GM18498 (cell line): ENCODE measurements at regions not wholly inside any gene's neighbourhood (a gene's known extent, or its start where the extent isn't known, plus 50 kb on each side); places are given as distances from the start of the nearest gene placed in this dataset.

Experiments
- ATAC-seq: cut with Tn5 transposase; IDR thresholded peaks from one replicate; pipeline ENCODE4 v1.9.1; 2021; ENCODE audit warnings: mild to moderate bottlenecking, moderate library complexity; ENCODE audit not compliant: unreplicated experiment

DNA sequence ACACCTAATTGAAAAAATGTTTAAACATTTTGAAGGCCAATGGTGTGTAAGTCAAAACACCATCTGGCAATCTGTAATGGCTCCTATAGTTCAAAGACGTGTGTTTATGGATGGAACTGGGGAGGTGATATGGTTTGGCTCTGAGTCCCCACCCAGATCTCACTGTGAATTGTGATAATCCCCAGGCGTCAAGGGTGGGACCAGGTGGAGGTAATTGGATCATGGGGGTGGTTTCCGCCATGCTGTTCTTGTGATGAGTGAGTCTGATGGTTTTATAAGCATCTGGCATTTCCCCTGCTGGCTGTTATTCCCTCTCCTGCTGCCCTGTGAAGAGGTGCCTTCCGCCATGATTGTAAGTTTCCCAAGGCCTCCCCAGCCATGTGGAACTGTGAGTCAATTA, 52.2 kb downstream of the ADRA2C start:
- no peak for ATAC-seq

DNA sequence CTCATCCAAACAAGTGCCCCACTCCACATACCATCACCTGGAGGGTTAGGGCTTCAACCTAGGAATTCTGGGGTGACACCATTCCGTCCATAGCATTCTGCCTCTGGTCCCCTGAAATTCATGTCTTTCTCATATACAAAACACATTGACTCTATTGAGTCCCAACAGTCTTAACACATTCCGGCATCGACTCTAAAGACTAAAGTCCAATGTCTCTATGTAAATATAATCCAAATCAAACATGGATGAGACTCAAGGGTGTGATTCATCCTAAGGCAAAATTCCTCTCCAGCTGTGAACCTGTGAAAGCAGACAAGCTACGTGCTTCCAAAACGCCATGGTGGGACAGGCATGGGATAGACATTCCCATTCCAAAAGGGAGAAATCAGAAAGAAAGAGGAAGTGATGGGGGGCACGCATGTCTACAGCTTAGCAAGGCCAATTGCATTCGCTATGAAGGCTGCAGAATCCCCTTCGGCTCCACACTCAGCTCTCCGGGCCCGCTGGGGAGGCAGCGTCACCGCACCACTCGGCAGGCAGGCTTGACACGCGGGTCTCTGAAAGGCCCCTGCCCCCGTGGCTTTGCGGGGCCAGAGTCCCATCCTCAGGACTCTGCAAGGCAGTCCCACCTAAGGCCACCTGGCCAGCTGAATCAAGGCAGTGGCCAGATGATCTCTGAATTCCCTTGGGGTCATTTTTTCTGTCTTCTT, 53.2 kb downstream of the ADRA2C start:
- no peak for ATAC-seq

DNA sequence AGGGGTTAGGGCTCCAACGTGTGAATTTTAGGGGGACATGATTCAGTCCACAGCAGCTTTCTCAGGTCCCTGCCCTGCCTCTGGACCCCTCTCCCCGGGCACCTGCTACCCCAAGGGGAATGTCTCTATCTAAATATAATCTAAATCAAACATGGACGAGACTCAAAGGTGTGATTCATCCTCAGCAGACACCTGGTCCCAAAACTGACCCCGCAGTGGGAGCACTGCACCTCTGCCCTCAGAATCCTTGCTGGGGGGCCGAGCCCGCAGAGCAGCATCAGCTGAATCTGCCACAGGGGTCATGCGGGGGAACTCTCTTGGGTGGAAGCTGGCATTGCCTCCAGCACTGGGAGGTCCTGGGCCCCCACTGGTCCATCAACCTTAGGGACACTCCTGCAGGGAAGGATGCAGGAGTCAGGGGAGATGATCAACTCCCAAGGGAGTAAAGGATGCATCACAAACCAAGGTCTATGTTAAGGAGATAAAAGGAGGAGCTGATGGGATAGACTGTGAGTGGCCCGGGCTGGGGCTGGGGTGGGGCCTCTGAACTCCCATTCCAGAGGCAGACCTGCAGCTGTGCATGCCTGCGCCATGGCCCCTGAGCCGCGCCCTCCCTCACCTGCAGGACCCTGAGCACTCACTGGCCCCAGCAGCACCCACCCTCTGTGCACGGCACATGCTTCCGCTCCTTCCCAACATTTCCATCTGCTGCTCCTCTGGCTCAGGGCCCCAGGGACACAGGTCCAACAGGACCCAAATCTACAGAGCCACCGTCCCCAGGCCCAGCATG, 54.0 kb downstream of the ADRA2C start:
- ATAC-seq = no peak

DNA sequence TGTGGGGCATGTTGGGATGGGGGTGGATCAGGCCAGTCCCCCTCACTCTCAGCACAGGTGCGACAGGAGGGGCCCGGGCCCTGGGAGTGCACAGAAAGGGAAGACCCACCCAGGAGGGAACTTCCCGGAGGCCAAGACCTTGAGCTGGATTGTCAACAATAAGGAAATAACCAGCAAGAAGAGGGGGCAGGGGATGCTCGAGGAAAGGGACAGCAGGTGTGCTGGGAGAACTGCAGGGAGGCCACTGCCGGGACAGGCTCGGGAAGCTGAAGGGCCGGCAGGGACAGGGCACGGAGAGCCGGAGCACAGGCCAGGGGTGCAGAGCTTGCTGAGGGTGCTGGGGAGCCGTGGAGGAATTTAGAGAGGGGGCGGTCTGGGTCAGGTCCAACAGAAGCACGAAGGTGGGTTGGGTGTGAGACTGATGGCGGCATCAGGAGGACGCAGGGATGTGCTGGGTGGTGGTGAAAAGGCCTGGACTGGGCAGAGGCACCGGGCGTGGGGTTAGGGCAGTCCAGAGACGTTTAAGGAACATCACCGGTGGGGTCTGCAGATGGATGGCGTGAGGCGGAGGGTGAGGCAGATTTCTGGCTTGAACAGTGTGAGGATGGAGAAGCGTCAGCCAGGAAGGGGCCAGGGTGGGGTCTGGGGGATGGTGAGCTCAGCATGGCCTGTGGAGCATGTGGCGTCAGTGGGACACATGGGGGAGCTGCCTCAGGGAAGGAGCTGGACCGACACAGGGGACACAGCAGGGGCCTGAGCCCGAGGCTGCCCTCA, 54.8 kb downstream of the ADRA2C start:
- ATAC-seq = no peak

DNA sequence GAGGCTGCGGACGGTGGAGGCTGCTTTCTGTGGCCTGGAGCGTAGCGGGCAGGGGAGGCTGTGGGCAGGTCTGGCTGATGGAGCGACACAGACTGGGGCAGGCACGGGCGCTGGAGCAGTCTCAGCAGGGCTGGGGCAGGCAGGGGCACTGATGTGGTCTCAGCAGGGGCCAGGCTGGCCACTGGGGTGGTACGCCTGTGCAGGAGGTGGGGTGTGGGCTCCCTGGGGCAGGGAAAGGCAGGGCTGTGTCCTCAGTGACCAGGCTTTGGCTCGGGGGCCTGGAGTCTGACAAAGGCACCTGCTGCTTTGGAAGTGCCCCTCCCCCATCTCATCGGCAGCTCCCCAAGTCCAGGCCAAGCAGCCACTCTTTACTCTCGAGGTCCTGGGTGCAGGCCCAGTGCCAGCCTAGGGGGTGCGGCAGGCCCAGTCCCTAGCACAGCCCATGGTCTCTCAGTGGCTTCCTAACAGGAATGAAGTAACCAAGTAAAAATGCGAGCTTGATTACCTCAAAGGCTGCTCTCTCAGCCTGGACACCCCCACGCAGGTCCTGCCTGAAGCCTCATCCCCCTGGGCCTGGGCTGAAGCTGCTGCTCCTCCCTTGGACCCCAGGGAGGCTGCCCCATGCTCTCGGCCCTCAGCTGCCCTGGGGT, 55.5 kb downstream of the ADRA2C start:
- no peak for ATAC-seq

DNA sequence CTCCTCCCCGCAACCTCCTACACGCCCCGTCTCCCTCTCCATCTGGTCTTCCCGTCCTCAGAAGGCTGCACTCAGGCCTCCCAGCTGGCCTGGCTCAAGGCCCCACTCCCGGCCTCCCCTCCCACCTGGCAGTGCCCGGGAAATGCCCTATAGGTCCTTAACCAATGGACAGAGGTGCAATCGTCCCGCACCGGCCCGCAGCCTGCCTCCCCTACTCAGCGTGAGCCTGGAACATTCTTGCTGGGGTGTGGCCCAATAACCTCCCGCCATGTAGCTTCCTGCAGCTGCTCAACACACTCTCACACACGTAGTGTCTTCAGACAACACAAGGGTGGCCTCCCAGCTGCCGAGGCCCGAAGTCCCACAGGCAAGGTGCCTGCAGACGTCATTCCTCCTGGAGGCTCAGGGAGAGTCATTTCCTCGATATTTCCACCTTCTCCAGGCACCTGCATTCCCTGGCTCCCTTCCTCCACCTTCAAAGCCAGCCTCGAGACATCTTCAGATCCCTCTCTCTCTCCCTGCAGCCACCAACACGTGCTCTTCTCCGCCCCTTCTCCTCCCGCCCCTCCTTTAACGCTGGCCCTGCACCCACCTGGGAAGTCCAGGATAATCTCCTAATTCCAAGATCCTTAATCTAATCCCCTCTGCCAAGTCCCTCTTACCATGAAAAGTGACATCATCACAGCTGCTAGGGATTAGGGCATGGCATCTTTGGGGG, 56.2 kb downstream of the ADRA2C start:
- ATAC-seq = no peak

DNA sequence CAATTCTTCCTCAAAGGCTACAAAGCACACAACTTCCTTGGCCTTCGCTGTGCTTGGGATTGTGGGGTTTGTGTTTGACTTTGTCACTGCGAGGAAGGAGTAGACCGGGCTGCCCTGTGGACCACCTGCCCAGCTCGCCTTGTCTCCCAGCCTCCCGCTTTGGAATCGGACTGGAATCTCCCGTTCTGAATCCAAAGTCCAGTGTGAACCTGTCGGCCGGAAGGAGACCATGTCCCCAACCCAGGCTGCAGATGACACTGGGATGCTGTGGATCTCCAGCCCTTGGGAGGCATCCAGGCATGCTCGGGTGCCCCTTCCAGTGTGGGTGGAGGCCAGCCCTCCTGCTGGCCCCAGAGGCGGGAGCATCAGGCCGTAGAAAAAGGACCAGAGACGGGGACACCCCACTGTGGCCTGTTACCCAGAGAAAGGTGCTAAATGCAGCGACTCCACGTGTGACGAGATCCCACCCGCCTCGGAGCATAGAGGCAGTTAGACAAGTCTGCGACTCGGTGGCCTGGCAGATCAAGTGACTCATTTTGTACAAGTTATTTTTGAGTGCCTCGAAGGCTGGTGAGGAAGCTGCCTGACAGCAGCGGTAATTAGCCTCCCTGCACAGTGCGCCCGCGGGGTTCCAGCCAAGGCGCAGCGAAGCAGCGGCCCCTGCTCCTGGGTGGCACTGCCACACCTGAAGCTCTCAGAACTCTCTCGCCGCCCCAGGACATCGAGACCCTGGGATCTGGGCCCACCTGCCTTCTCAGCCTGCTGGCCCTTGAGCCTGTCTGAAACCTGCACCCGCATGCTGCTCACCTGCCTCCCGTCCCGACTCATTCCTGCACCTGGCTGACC, 57.5 kb downstream of the ADRA2C start:
- ATAC-seq = no peak

DNA sequence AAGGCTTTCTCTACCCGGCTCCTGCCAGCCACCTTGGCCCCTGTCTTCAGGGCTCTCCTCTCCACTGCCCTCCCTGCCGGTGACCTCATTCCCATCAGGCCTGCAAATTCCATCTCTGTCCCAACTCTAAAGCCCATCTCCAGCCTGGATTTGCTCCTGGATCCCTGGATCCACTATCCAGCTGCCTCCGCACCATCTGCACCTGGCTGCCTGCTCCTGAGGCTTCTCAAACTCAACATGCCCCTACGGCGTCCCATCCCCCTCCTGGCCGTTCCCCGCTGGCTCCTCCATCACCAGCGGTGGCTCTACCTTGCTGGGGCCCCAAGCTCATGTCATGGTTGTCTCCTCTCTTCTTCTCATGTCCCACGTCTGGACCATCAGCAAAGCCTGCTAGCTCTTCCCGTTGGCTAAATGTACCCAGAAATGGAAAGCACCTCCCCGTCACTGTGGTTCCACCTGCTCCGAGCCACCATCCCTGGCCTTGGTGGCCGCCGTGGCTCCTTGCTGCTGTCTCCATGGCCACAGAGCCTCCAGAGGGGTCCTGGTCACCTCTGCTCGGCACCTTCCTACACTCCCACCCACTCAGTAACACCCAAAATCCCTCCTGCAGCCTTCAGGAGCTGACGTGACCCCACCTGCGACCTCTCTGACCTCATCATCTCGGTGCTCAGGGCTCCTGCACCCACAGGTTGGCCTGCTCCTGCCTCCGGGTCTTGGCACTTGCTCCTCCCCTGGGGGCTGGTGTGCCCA, 58.5 kb downstream of the ADRA2C start:
- ATAC-seq = no peak

DNA sequence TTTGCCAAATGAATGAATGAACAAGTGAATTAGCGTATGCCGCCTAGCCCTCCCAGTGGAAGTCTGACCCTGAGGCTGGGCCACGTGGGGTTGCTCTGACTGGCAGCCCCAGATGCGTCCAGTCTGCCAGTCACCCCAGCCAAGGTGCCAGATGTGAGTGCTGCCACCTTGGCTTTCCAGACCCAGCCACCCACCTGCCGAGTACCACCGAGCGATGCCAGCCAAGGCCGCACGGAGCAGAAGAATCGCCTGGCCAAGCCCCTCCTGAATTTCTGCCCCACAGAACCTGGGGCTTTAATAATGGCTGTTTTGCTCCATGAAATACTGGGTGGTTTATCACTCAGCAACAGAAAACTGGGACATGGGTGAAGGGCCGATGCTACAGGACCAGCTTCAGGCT, 59.3 kb downstream of the ADRA2C start:
- ATAC-seq = no peak

DNA sequence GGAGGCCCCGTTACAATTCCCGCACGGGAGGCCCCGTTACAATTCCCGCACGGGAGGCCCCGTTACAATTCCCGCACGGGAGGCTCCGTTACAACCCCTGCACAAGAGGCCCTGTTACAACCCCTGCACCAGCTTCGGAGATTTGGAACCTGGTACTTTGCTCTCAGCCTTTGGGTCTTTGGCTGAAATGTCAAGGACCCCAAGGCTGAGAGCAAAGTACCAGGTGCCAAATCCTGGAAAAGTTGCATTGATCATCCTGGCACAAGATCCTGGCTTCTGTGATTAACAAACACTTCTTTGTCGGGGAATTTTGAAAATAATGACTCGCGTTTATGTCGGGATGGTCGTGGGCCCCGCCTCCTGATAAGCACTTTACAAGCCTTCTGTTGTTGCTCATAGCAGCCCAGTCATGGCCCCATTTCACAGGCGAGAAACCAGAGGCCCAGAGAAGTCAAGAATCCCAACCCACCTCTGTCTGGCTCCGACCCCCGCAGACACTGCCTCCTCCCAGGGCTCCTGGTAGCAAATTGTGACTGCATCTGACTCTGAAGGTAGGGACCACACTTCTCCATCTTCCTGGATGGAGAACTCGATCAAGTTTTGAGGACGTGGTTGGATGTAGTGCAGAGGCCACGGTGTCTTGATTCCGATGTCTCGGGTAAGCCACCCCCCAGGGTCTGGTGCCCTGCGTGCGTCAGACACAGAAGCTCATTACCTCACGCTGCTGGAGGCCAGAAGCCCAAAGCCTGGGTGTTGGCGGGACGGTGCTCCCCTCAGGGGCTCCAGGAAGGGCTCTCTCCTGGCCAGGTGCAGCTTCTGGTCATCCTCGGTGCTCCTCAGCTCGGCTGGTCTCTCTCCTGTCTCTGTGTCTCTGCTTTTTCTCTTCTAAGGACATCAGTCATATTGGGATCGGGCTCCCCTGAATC, 60.3 kb downstream of the ADRA2C start:
- no peak for ATAC-seq

DNA sequence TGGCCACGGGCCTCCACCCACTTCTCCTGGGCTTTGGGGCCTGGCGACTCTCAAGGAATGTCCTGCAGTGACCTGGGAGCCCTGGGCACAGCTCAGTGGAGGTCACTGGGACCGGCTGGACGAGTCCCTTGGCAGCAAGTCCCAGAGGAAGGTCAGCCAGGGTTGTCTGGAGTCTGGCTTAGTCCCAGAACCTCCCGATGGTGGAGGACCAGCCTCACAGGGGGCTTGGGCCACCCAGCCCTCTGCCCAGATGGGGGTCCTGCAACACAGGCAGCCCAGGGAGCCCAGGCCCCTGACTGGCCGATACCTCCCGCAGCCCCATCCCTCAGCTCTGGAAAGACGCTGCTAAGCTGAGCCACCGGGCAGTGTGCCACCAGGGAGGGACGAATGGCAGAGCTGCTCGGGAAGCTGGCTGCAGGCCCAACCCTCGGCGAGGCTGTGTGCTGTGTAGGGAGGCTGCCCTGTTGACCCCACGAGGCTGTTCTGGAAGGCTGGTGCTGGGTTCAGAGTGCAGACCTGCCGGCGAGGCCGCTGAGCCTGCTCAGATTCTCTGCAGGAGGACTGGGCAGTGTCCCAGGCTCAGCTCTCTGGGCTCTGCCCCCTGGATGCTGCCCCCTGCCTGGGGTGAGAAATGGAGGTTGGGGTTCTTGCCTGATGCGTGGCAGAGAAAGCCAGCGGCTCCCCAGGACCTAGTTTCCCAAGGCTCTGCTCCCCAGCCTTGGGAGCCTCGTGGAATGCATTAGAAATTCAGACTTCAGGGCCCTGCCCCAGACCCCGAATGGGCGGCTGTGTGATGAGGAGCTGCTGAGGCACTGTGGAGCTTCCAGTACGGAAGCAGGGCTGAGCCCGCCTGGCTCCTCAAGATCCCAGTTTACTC, 61.7 kb downstream of the ADRA2C start:
- no peak for ATAC-seq

DNA sequence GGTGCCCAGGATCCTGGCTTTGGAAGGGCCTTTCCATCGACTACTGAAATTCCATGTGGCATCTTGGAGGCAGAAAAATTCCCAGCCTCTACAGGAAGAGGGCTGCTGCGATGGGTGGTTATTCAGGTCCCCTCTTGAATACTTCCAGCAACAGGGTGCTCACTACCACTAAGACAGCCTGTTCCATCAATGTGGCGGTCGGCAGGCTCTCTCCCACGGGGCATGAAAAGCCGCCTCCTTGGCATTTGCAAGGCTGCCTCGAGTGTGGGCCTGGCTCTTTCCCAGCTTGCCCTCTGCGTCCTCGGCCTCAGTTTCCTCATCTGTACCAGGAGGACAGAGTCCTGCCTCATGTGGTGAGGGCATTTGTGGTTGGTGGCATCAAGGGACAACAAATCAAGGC, 62.4 kb downstream of the ADRA2C start:
- ATAC-seq = no peak

DNA sequence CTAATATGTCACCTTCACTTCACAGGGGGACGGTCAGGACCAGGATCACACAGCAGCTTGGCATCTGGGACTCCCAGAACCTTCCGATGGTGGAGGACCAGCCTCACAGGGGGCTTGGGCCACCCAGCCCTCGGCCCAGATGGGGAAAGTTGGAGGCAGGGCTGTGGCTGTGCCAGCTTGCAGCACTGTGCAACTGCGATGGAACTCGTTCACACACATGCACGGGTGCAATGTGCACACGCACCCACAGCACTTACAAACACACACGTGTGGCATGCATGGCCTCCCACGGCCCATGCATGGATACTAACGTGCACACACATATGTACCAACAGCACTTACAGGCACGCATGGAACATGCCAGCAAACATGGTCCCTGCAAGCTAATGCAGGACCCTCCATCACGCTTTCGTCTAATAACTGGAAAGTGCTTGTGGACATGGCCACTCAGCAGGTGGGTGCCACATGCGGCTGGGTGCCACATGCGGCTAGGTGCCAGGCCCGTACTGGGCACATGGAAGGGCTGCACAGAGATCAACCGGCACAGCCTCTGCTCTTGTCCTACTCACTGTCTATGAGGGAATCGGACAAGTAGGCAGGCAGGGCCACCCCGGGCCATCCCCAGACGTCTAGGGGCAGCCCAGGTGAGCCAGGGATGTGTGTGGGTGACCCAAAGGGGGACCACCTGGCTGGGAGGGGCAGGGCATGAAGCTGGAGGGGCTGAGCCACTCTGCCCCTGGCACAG, 63.2 kb downstream of the ADRA2C start:
- no peak for ATAC-seq

DNA sequence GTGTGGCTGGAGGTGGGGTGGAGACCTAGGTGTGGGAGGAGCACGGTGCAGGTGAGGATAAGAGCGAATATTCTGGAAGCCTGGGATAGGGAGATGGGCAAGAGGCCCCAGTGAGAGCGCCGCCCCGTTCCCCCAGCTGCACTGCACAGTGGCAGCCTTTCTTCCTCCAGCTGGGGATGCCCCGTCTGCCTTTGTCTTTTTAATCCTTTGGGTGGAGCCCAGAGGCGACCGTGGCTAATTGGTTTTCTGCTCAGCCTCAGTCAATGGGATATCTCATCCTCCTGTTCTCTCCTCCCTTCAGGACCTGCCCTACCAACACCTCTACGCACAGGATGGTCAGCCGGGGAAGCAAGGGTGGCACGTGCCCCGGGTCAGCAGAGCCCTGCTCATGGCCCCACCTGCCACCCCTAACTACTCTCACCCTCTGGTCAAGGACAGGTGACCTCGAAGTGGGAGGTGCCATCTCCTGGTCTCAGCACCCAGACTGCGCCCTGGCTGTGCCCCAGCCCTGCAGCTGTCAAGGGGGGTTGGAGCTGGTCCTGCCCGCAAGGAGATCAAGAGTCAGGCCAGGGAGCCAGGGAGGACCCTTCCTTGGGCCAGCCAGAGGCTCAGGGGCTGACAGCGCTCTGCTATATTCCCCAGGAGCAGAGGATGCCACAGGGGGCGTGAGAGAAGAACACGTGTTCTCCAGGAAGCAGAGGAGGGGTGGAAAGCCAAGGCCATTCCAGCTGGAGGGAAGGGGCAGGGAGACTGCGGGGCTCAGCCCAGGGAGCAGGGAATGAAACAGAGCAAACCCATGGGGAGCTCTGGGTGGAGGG, 64.0 kb downstream of the ADRA2C start:
- no peak for ATAC-seq

DNA sequence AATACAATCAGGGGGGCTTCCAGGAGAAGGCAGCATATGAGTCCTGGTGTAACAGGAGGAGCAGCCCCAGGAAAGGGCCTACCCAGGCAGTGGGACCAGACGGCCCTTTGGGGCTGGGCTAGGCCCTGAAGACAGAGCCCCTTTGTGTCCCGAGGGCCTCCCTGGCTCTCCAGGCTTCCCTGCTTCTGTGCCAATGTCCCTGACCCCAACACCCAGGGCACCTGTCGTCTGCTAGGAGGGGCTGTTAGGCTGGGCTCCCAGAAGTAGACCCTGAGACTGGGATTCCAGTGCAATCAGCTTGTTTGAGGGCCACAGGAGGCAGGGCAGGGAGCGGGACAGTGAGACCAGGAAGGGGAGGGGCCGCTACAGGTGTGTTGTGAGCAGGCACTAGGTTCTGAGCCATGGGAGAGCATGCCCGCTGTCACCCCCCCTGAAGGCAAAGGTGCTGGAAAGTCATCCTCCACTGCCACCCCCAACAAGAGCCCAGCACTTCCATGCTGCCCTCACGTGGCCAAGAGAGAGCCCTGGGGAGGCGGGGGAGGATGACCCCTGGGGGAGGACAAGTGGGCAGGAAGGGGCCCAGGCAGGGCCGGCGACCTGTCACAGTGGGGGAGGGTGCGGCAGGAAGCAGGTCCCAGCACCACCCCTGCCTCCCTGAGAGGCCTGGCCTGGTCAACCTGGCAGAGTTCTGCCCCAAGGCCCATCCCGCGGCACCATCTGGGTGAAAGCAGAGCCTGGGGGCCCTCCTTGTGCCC, 64.8 kb downstream of the ADRA2C start:
- ATAC-seq = no peak
